ENCODE measurements at regions not wholly inside any gene's neighbourhood (a gene's known extent, or its start where the extent isn't known, plus 50 kb on each side); places are given as distances from the start of the nearest gene placed in this dataset.
"Not testable (repeated sequence)": the region's sequence is repeated elsewhere in the genome, so short reads cannot be mapped to it uniquely, and the experiment has no call there.

GRCh38 chrX:737021-737420 is 106.4 kb downstream of the SHOX start:
- not testable (repeated sequence) for H3K27me3 ChIP-seq (ENCODE audit: insufficient read depth, low read length); H3K27ac ChIP-seq (ENCODE audit: low read length); H3K4me1 ChIP-seq (ENCODE audit: insufficient read depth, low read length); H3K9ac ChIP-seq (ENCODE audit: low read depth, low read length); H3K4me3 ChIP-seq (ENCODE audit: low read length); H3K36me3 ChIP-seq (ENCODE audit: insufficient read depth, low read depth, low read length)
- peaks cover 21% of the 10 kb centered on the region; the same call in 1 of the 2 replicates for H3K9me3 ChIP-seq (ENCODE audit: insufficient read depth, low read depth, low read length)

GRCh38 chrX:734362-734761 is 103.8 kb downstream of the SHOX start:
- Histone ChIP-seq H3K36me3 (ENCODE audit: insufficient read depth, low read depth, low read length) (no peaks in the 10 kb centered on the region), H3K4me1 (ENCODE audit: insufficient read depth, low read length) (no peaks in the 10 kb centered on the region), H3K9me3 (ENCODE audit: insufficient read depth, low read depth, low read length) (peaks cover 15% of the 10 kb centered on the region; the same call in 1 of the 2 replicates), H3K27me3 (ENCODE audit: insufficient read depth, low read length) (no peaks in the 10 kb centered on the region), H3K27ac (ENCODE audit: low read length) (no peak overlapping the region), H3K9ac (ENCODE audit: low read depth, low read length) (no peak overlapping the region), H3K4me3 (ENCODE audit: low read length) (no peak overlapping the region)

GRCh38 chrX:733961-734360 is 103.4 kb downstream of the SHOX start:
- Histone ChIP-seq H3K4me3 (ENCODE audit: low read length) (no peak overlapping the region), H3K4me1 (ENCODE audit: insufficient read depth, low read length) (no peaks in the 10 kb centered on the region), H3K27me3 (ENCODE audit: insufficient read depth, low read length) (no peaks in the 10 kb centered on the region), H3K9ac (ENCODE audit: low read depth, low read length) (no peak overlapping the region), H3K9me3 (ENCODE audit: insufficient read depth, low read depth, low read length) (peaks cover 15% of the 10 kb centered on the region; the same call in 1 of the 2 replicates), H3K27ac (ENCODE audit: low read length) (no peak overlapping the region), H3K36me3 (ENCODE audit: insufficient read depth, low read depth, low read length) (no peaks in the 10 kb centered on the region)

GRCh38 chrX:729583-730409 is 99.2 kb downstream of the SHOX start:
- no peak overlapping the region for H3K27ac ChIP-seq (ENCODE audit: low read length)
- no peak overlapping the region for H3K4me3 ChIP-seq (ENCODE audit: low read length)
- H3K9ac ChIP-seq (ENCODE audit: low read depth, low read length): no peak overlapping the region
- H3K9me3 ChIP-seq (ENCODE audit: insufficient read depth, low read depth, low read length): peaks cover 5% of the 10 kb centered on the region; the same call in 1 of the 2 replicates
- no peaks in the 10 kb centered on the region for H3K36me3 ChIP-seq (ENCODE audit: insufficient read depth, low read depth, low read length)
- no peaks in the 10 kb centered on the region for H3K4me1 ChIP-seq (ENCODE audit: insufficient read depth, low read length)
- H3K27me3 ChIP-seq (ENCODE audit: insufficient read depth, low read length): no peaks in the 10 kb centered on the region

GRCh38 chrX:729101-729500 is 98.5 kb downstream of the SHOX start:
- H3K4me1 ChIP-seq (ENCODE audit: insufficient read depth, low read length); H3K4me3 ChIP-seq (ENCODE audit: low read length); H3K27ac ChIP-seq (ENCODE audit: low read length); H3K9me3 ChIP-seq (ENCODE audit: insufficient read depth, low read depth, low read length); H3K27me3 ChIP-seq (ENCODE audit: insufficient read depth, low read length); H3K36me3 ChIP-seq (ENCODE audit: insufficient read depth, low read depth, low read length); H3K9ac ChIP-seq (ENCODE audit: low read depth, low read length): not testable (repeated sequence)

GRCh38 chrX:728639-729038 is 98.0 kb downstream of the SHOX start:
- H3K9me3 ChIP-seq (ENCODE audit: insufficient read depth, low read depth, low read length): peaks cover 11% of the 10 kb centered on the region; the same call in 1 of the 2 replicates
- H3K27ac ChIP-seq (ENCODE audit: low read length); H3K4me1 ChIP-seq (ENCODE audit: insufficient read depth, low read length); H3K9ac ChIP-seq (ENCODE audit: low read depth, low read length); H3K27me3 ChIP-seq (ENCODE audit: insufficient read depth, low read length); H3K4me3 ChIP-seq (ENCODE audit: low read length); H3K36me3 ChIP-seq (ENCODE audit: insufficient read depth, low read depth, low read length): not testable (repeated sequence)

GRCh38 chrX:727738-728621 is 97.4 kb downstream of the SHOX start:
- Histone ChIP-seq H3K9me3 (ENCODE audit: insufficient read depth, low read depth, low read length) (peaks cover 15% of the 10 kb centered on the region; the same call in 1 of the 2 replicates), H3K36me3 (ENCODE audit: insufficient read depth, low read depth, low read length) (no peaks in the 10 kb centered on the region), H3K4me1 (ENCODE audit: insufficient read depth, low read length) (no peaks in the 10 kb centered on the region), H3K27me3 (ENCODE audit: insufficient read depth, low read length) (no peaks in the 10 kb centered on the region), H3K4me3 (ENCODE audit: low read length) (no peak overlapping the region), H3K27ac (ENCODE audit: low read length) (no peak overlapping the region), H3K9ac (ENCODE audit: low read depth, low read length) (no peak overlapping the region)

GRCh38 chrX:725971-726370 is 95.4 kb downstream of the SHOX start:
- H3K27me3 ChIP-seq (ENCODE audit: insufficient read depth, low read length): no peaks in the 10 kb centered on the region
- H3K9me3 ChIP-seq (ENCODE audit: insufficient read depth, low read depth, low read length): peaks cover 19% of the 10 kb centered on the region; the same call in 1 of the 2 replicates
- H3K4me1 ChIP-seq (ENCODE audit: insufficient read depth, low read length): no peaks in the 10 kb centered on the region
- no peak overlapping the region for H3K4me3 ChIP-seq (ENCODE audit: low read length)
- no peak overlapping the region for H3K27ac ChIP-seq (ENCODE audit: low read length)
- no peak overlapping the region for H3K9ac ChIP-seq (ENCODE audit: low read depth, low read length)
- no peaks in the 10 kb centered on the region for H3K36me3 ChIP-seq (ENCODE audit: insufficient read depth, low read depth, low read length)

- Histone ChIP-seq H3K4me3 (ENCODE audit: low read length) (no peak overlapping the region), H3K27ac (ENCODE audit: low read length) (no peak overlapping the region), H3K9ac (ENCODE audit: low read depth, low read length) (no peak overlapping the region), H3K36me3 (ENCODE audit: insufficient read depth, low read depth, low read length) (no peaks in the 10 kb centered on the region), H3K27me3 (ENCODE audit: insufficient read depth, low read length) (no peaks in the 10 kb centered on the region), H3K9me3 (ENCODE audit: insufficient read depth, low read depth, low read length) (peaks cover 19% of the 10 kb centered on the region; the same call in 1 of the 2 replicates), H3K4me1 (ENCODE audit: insufficient read depth, low read length) (no peaks in the 10 kb centered on the region)
Measured at GRCh38 chrX:724256-724655, 93.7 kb downstream of the SHOX start.

- Histone ChIP-seq H3K27me3 (ENCODE audit: insufficient read depth, low read length) (no peaks in the 10 kb centered on the region), H3K36me3 (ENCODE audit: insufficient read depth, low read depth, low read length) (no peaks in the 10 kb centered on the region), H3K9ac (ENCODE audit: low read depth, low read length) (no peak overlapping the region), H3K27ac (ENCODE audit: low read length) (no peak overlapping the region), H3K4me1 (ENCODE audit: insufficient read depth, low read length) (no peaks in the 10 kb centered on the region), H3K4me3 (ENCODE audit: low read length) (no peak overlapping the region), H3K9me3 (ENCODE audit: insufficient read depth, low read depth, low read length) (peaks cover 19% of the 10 kb centered on the region; the same call in 1 of the 2 replicates)
Measured at GRCh38 chrX:723781-724180, 93.2 kb downstream of the SHOX start.

- peaks cover 32% of the 10 kb centered on the region for H3K9me3 ChIP-seq (ENCODE audit: insufficient read depth, low read depth, low read length)
- no peak overlapping the region for H3K4me3 ChIP-seq (ENCODE audit: low read length)
- H3K9ac ChIP-seq (ENCODE audit: low read depth, low read length): no peak overlapping the region
- no peaks in the 10 kb centered on the region for H3K27me3 ChIP-seq (ENCODE audit: insufficient read depth, low read length)
- H3K27ac ChIP-seq (ENCODE audit: low read length): no peak overlapping the region
- no peaks in the 10 kb centered on the region for H3K36me3 ChIP-seq (ENCODE audit: insufficient read depth, low read depth, low read length)
- no peaks in the 10 kb centered on the region for H3K4me1 ChIP-seq (ENCODE audit: insufficient read depth, low read length)
Measured at GRCh38 chrX:721354-721753, 90.8 kb downstream of the SHOX start.

Measured in iPS-20b (cell line).